H9 (cell line): ENCODE measurements at regions not wholly inside any gene's neighbourhood (a gene's known extent, or its start where the extent isn't known, plus 50 kb on each side); places are given as distances from the start of the nearest gene placed in this dataset.

Experiments used
- DNase-seq: peaks from one replicate; pipeline ENCODE4 v3.0.0-alpha.2; 2017
- H2AFZ ChIP-seq: one replicate; pipeline ENCODE4 v1.6.1; 2013; ENCODE audit warnings: mild to moderate bottlenecking, low read length, control low read depth, moderate library complexity
- H2AK5ac ChIP-seq: 2 replicates; pipeline ENCODE4 v1.6.1; 2013; ENCODE audit warnings: low read length, control low read depth, mixed read lengths; ENCODE audit not compliant: insufficient read length
- H2BK120ac ChIP-seq: one replicate; pipeline ENCODE4 v1.6.1; 2013; ENCODE audit warnings: low read depth, mild to moderate bottlenecking, low read length, control low read depth, inconsistent platforms; ENCODE audit not compliant: poor library complexity, severe bottlenecking
- H2BK12ac ChIP-seq: 2 replicates; pipeline ENCODE4 v1.6.1; 2013; ENCODE audit warnings: low read length, control low read depth, mixed read lengths, low read depth; ENCODE audit not compliant: insufficient read length
- H2BK15ac ChIP-seq: 2 replicates; pipeline ENCODE4 v1.6.1; 2013; ENCODE audit warnings: low read depth, low read length, control low read depth
- H2BK20ac ChIP-seq: one replicate; pipeline ENCODE4 v1.6.1; 2013; ENCODE audit warnings: low read depth, mild to moderate bottlenecking, low read length, control low read depth, inconsistent platforms; ENCODE audit not compliant: poor library complexity, severe bottlenecking
- H2BK5ac ChIP-seq: 2 replicates; pipeline ENCODE4 v1.6.1; 2013; ENCODE audit warnings: low read length, control low read depth, mixed read lengths; ENCODE audit not compliant: insufficient read length
- H3K14ac ChIP-seq: 2 replicates; pipeline ENCODE4 v1.6.1; 2013; ENCODE audit warnings: low read length, control low read depth; ENCODE audit not compliant: insufficient read depth
- H3K18ac ChIP-seq: 2 replicates; pipeline ENCODE4 v1.6.1; 2013; ENCODE audit warnings: low read depth, mild to moderate bottlenecking, mixed read lengths, low read length, control low read depth; ENCODE audit not compliant: insufficient read length
- H3K23ac ChIP-seq: 2 replicates; pipeline ENCODE4 v1.6.1; 2013; ENCODE audit warnings: low read length, control low read depth, mixed read lengths, low read depth; ENCODE audit not compliant: insufficient read length
- H3K23me2 ChIP-seq: 2 replicates; pipeline ENCODE4 v1.6.1; 2013; ENCODE audit warnings: low read depth, mild to moderate bottlenecking, mixed read lengths, low read length, control low read depth; ENCODE audit not compliant: insufficient read length, poor library complexity, severe bottlenecking
- H3K27ac ChIP-seq: 2 replicates; pipeline ENCODE4 v1.5.1; 2013; ENCODE audit warnings: low read length, control low read depth, mixed read lengths, low read depth; ENCODE audit not compliant: insufficient read length
- H3K27me3 ChIP-seq: 2 replicates; pipeline ENCODE4 v1.6.1; 2013; ENCODE audit warnings: low read length, control low read depth, inconsistent platforms; ENCODE audit not compliant: insufficient read depth
- H3K4ac ChIP-seq: 2 replicates; pipeline ENCODE4 v1.6.1; 2013; ENCODE audit warnings: low read depth, mild to moderate bottlenecking, control low read depth, inconsistent platforms, low read length, moderate library complexity
- H3K4me1 ChIP-seq: 2 replicates; pipeline ENCODE4 v1.6.1; 2013; ENCODE audit warnings: low read length, control low read depth, inconsistent platforms; ENCODE audit not compliant: insufficient read depth
- H3K4me2 ChIP-seq: 2 replicates; pipeline ENCODE4 v1.6.1; 2013; ENCODE audit warnings: low read length, control low read depth, mixed read lengths; ENCODE audit not compliant: insufficient read length, insufficient read depth
- H3K56ac ChIP-seq: 2 replicates; pipeline ENCODE4 v1.6.1; 2013; ENCODE audit warnings: low read depth, mild to moderate bottlenecking, mixed read lengths, low read length, control low read depth; ENCODE audit not compliant: insufficient read length
- H3K79me1 ChIP-seq: 2 replicates; pipeline ENCODE4 v1.6.1; 2013; ENCODE audit warnings: low read depth, mild to moderate bottlenecking, moderate library complexity, low read length, control low read depth, inconsistent platforms; ENCODE audit not compliant: insufficient read depth, poor library complexity, severe bottlenecking
- H3K79me2 ChIP-seq: 2 replicates; pipeline ENCODE4 v1.6.1; 2013; ENCODE audit warnings: low read length, control low read depth, inconsistent platforms; ENCODE audit not compliant: insufficient read depth
- H3K9ac ChIP-seq: 2 replicates; pipeline ENCODE4 v1.6.1; 2013; ENCODE audit warnings: low read length, control low read depth, mixed read lengths; ENCODE audit not compliant: insufficient read length; ENCODE audit errors: extremely low read depth
- H3K9me3 ChIP-seq: one replicate; pipeline ENCODE4 v1.6.1; 2013; ENCODE audit warnings: low read depth, low read length, inconsistent platforms; ENCODE audit not compliant: control insufficient read depth
- H3T11ph ChIP-seq: one replicate; pipeline ENCODE4 v1.6.1; 2013; ENCODE audit warnings: mild to moderate bottlenecking, low read length, control low read depth, inconsistent platforms
- H4K20me1 ChIP-seq: one replicate; pipeline ENCODE4 v1.6.1; 2013; ENCODE audit not compliant: control insufficient read depth, insufficient read length, insufficient read depth
- H4K5ac ChIP-seq: 2 replicates; pipeline ENCODE4 v1.6.1; 2013; ENCODE audit warnings: low read depth, mild to moderate bottlenecking, mixed read lengths, low read length, control low read depth; ENCODE audit not compliant: insufficient read length
- H4K8ac ChIP-seq: replicated peaks from 2 replicates; pipeline ENCODE4 v1.6.1; 2013; ENCODE audit warnings: low read length, control low read depth, mixed read lengths, low read depth; ENCODE audit not compliant: insufficient read length
- H4K91ac ChIP-seq: 2 replicates; pipeline ENCODE4 v1.6.1; 2013; ENCODE audit warnings: low read depth, mild to moderate bottlenecking, moderate library complexity, mixed read lengths, low read length, control low read depth; ENCODE audit not compliant: insufficient read length
- H3K27ac Mint-ChIP-seq, 3 experiments: 2 replicates in 2 of 3; 3 replicates in 1 of 3; pipeline ENCODE4 v1.8.0; 2020 to 2021; ENCODE audit warnings: mixed read lengths in 3 of 3, mild to moderate bottlenecking in 1 of 3, moderate library complexity in 1 of 3
- H3K27me3 Mint-ChIP-seq: 2 replicates; pipeline ENCODE4 v1.8.0; 2021; ENCODE audit warnings: low read depth, mild to moderate bottlenecking, moderate library complexity, mixed read lengths
- H3K36me3 Mint-ChIP-seq, 3 experiments: 2 replicates in 2 of 3; 3 replicates in 1 of 3; pipeline ENCODE4 v1.8.0; 2020 to 2021; ENCODE audit warnings: low read depth in 3 of 3, mixed read lengths in 3 of 3; ENCODE audit not compliant: insufficient read depth in 1 of 3
- H3K4me1 Mint-ChIP-seq, 2 experiments: 2 replicates each; pipeline ENCODE4 v1.8.0; 2020; ENCODE audit warnings: mixed read lengths in 2 of 2
- H3K4me3 Mint-ChIP-seq, 2 experiments: 2 replicates in 1 of 2; 3 replicates in 1 of 2; pipeline ENCODE4 v1.8.0; 2020 to 2021; ENCODE audit warnings: mild to moderate bottlenecking in 2 of 2, mixed read lengths in 2 of 2, moderate library complexity in 1 of 2
- H3K9me3 Mint-ChIP-seq, 2 experiments: 2 replicates in 1 of 2; 3 replicates in 1 of 2; pipeline ENCODE4 v1.8.0; 2020; ENCODE audit warnings: mild to moderate bottlenecking in 2 of 2, mixed read lengths in 2 of 2, moderate library complexity in 1 of 2
- WGBS: extraction: QIAGEN DNeasy Blood & Tissue Kit; methylation state at CpG from one replicate; pipeline ENCODE4 v1.1.7; 2013; ENCODE audit warnings: missing lambda C conversion rate, low lambda C conversion rate, mixed read lengths; ENCODE audit not compliant: insufficient read length; ENCODE audit errors: extremely low coverage; 5-methylcytosine and 5-hydroxymethylcytosine counted together
- TF ChIP-seq, protein P1 (sequence below): fragments of 200-600 bp; sonication (generic); conservative IDR thresholded peaks from 3 replicates; pipeline ENCODE4 v1.8.0; 2021; ENCODE audit warnings: antibody characterized with exemption, mild to moderate bottlenecking

GRCh38 chr13:29937841-29938240, 87.4 kb upstream of the UBL3 start:
- H2BK20ac ChIP-seq: no peak overlapping the region
- no CpG with 5 or more reads among the region's 4 CpGs for WGBS
- H3K18ac ChIP-seq: no peak overlapping the region
- no peak overlapping the region for H3K4ac ChIP-seq
- H2BK12ac ChIP-seq: no peak overlapping the region
- H3K23me2 ChIP-seq: no peaks in the 10 kb centered on the region
- H3K4me1 Mint-ChIP-seq: peaks cover 72 to 73% of the 10 kb centered on the region in 2 experiments
- no peaks in the 10 kb centered on the region for H3K9me3 ChIP-seq
- H3K4me1 ChIP-seq: peaks cover 12% of the 10 kb centered on the region
- H3K27ac Mint-ChIP-seq: no peak overlapping the region
- H3K27ac ChIP-seq: no peak overlapping the region
- H3K79me1 ChIP-seq: no peaks in the 10 kb centered on the region
- H2AK5ac ChIP-seq: no peak overlapping the region
- no peaks in the 10 kb centered on the region for H4K20me1 ChIP-seq
- no peak overlapping the region for H3K23ac ChIP-seq
- H3K27me3 ChIP-seq: peaks cover 3% of the 10 kb centered on the region; the same call in 1 of the 2 replicates
- no peak overlapping the region for H3K56ac ChIP-seq
- H2AFZ ChIP-seq: no peak overlapping the region
- no peaks in the 10 kb centered on the region for H3K79me2 ChIP-seq
- H2BK5ac ChIP-seq: no peak overlapping the region
- TF ChIP-seq, protein P1, sequence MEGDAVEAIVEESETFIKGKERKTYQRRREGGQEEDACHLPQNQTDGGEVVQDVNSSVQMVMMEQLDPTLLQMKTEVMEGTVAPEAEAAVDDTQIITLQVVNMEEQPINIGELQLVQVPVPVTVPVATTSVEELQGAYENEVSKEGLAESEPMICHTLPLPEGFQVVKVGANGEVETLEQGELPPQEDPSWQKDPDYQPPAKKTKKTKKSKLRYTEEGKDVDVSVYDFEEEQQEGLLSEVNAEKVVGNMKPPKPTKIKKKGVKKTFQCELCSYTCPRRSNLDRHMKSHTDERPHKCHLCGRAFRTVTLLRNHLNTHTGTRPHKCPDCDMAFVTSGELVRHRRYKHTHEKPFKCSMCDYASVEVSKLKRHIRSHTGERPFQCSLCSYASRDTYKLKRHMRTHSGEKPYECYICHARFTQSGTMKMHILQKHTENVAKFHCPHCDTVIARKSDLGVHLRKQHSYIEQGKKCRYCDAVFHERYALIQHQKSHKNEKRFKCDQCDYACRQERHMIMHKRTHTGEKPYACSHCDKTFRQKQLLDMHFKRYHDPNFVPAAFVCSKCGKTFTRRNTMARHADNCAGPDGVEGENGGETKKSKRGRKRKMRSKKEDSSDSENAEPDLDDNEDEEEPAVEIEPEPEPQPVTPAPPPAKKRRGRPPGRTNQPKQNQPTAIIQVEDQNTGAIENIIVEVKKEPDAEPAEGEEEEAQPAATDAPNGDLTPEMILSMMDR: no peak
- no peak overlapping the region for H4K5ac ChIP-seq
- H3K27me3 Mint-ChIP-seq: peaks cover 48% of the 10 kb centered on the region
- no peak overlapping the region for H4K91ac ChIP-seq
- H3K36me3 Mint-ChIP-seq: no peaks in the 10 kb centered on the region
- peak; percentile 48 for DNase-seq
- H4K8ac ChIP-seq: no peak overlapping the region
- H3K4me3 Mint-ChIP-seq: no peak overlapping the region
- no peak overlapping the region for H3K4me2 ChIP-seq
- H3K9me3 Mint-ChIP-seq: no peaks in the 10 kb centered on the region; a peak in 1 of 5 replicates
- H2BK15ac ChIP-seq: no peak overlapping the region
- H2BK120ac ChIP-seq: no peak overlapping the region
- no peak overlapping the region for H3K14ac ChIP-seq
- no peak overlapping the region for H3T11ph ChIP-seq
- no peak overlapping the region for H3K9ac ChIP-seq
